NCI-H82 treated with DMSO at 0.1 percent for 48 hours (cell line): ENCODE measurements at regions not wholly inside any gene's neighbourhood (a gene's known extent, or its start where the extent isn't known, plus 50 kb on each side); places are given as distances from the start of the nearest gene placed in this dataset.
A peak's percentile ranks its signal among the peaks of the same experiment; 100 is the strongest.
"Not testable (repeated sequence)": the region's sequence is repeated elsewhere in the genome, so short reads cannot be mapped to it uniquely, and the experiment has no call there.

Experiments used
- DNase-seq: peaks from one replicate; lab custom pipeline; 2025; ENCODE audit not compliant: unreplicated experiment; lab: John Stamatoyannopoulos, UW

DNA sequence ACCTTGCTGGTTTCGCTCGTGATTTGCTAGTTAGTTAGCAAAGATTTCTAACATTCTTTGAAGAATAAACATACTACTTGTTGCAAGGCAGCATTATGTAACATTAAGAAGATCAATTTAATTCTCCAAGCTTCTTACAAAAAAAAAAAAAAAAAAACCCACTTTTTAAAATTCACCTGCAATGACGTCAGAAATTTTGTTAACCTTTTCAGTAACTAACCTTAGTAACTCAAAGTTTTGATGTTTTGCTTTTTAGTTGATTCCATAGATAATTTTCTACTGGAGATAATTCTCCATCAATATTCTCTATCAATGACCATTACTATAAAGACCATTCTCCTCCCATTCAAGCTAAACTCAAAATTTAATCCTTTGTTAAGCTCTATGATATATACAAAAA is 491.8 kb upstream of the TBL1XR1 start:
- DNase-seq = no peak

DNA sequence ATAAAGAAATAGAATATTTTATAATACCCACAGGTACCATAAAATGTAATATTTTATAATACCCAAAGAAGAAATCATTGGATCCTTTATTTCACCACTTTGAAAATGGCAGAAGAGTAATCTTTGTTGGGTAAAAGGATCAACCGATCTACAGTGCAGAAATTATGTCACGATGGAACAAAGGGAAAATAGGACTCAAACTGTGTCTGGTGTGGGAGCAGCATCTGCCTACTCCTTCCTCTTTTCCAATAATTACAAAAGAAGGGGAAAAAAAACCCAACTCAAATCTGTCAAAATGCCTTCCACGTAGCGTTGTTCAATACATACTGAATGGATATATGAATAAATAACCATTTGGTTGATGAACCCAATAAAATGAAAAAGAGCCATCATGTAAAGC is 492.6 kb upstream of the TBL1XR1 start:
- DNase-seq = no peak

DNA sequence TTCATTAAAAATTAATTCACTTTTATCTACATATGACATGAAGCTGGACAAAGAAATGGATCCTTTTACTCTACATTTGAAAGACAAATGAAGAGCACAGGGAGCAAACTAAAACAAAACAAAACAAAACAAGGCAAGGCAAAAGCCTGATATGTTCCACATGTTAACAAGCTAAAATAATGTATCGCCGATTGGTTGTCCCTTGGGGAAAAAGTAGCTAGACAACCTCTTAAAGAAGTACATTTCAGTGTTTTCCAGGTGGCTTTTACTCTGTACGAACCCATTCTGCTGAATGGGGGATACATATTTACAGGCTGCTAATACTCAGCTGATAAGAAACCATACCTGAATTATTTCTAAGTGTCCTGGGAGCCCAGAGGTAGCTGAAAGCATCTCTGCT is 493.0 kb upstream of the TBL1XR1 start:
- DNase-seq = no peak

DNA sequence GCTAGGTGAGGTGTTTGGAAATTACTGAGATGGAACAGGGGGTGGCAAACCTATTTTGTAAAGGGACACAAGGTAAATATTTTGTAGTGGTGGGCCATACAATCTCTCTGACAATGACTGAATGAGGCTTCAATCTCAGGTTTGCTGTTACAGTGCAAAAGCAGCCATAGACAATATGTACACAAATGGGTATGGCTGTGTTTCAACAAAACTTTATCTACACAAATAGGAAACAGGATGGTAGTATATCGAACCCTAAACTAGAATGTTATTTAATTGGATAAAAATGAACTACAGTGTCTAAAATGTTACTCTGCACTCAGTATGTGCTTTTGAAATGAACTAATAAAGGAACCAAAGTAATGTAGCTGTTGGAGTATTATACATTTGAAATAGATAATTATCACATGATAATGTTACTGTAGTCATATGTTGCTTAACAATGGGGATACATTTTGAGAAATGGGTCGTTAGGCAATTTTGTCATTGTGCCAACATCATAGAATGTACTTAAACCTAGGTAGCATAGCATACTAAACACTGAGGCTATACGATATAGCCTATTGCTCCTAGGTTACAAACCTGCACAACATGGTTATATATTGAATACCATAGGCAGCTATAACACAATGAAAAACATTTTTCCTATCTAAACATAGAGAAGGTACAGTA is 495.2 kb upstream of the TBL1XR1 start:
- DNase-seq = no peak

DNA sequence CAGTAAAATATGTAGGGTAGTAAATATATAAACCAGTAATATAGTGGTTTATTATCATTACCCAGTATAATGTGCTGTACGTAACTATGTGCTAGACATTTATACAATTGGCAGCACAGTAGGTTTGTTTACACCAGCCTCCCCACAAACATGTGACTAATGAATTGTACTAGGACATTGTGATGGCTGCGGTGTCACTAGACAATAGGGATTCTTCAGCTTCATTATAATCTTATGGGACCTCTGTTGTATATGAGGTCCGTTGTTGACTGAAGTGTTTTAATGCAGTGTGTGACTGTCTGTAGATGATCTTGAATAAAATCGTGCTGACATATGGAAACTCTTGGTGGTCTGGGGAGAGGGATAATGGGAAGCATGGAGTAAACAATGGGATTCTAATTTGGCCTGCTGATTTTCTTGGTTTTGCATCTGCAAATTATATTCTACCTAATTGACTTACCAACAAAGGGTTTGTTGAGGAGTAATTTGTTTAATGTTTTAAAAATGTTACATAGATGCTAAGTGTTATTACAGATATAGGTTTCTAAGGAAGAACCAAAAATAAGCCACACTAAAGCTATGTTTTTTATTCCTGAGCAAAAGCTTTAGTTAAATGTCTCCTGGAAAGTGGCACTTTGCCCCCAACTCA is 496.5 kb upstream of the TBL1XR1 start:
- no peak for DNase-seq

DNA sequence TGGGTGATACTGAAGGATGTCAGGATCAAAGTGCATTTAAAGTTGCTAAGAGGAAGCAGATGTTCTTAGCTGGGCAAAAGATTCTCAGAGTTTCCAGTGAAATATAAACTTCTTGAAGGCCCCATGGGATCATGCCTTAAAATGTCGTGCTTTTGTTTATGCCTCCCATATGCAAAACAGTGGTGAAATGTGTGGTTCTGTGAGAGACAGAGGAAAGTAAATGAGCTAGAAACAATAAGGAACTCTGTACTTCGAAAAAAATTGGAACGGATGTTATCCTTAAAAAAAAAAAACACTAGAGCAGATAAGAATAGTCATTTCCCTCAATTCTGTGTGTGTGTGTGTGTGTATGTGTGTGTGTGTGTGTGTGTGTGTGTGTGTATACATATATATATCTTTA is 497.0 kb upstream of the TBL1XR1 start:
- no peak for DNase-seq

DNA sequence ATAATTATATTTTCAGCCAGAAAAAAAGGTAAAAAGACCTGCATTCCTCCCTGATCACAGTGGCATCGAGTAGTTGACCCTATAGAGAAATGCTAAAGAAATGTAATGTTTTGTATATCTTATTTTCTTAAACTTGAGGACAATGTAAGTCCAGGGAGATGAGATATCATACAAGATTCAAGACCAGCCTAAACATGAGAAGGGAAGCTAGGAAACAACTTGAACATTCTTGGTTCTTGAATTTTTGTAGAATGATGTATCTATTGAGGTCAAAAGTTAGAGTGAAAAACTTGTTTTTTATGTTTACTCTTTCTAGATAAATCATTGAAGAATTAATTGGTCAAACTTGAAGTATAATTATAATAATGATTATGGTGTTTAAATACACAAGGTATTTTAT is 497.7 kb upstream of the TBL1XR1 start:
- DNase-seq = no peak

DNA sequence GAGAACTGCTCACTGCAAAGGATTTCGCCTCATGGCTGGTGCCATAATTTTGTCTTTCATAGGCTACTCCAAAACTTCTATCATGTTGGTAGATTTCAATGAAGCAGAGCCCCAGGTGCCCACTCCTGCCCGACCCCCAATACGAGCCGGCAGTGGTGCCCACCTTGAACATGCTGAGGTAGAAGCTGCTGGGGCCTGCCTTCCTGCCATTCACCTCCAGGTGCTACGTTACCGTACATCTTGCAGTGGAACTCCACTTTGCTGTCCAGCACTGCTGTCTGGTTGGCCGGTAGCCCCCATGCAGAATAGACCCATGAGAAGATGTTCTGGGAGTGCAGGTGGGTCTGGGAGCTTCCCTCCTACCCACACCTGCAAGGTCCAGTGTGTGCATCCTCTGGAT is 502.8 kb upstream of the TBL1XR1 start:
- DNase-seq = no peak

DNA sequence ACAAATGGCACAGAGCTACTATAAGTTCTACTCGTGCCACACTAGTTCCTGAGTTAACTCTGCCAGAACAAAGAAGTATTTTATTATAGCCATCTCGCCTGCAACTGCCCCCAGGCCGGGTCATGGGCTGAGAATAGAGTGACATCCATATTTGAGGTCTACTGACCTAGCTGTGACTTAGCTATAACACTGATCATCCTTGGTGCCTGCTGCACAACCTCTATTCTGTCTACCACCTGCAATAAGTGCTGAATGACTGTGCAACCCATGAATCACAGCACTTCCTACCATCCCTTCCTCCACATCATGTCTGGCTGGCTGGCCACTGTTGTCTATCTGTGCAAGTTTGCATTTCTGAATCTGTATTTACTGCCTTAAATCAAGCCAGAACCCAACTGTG is 506.5 kb upstream of the TBL1XR1 start:
- DNase-seq = no peak

DNA sequence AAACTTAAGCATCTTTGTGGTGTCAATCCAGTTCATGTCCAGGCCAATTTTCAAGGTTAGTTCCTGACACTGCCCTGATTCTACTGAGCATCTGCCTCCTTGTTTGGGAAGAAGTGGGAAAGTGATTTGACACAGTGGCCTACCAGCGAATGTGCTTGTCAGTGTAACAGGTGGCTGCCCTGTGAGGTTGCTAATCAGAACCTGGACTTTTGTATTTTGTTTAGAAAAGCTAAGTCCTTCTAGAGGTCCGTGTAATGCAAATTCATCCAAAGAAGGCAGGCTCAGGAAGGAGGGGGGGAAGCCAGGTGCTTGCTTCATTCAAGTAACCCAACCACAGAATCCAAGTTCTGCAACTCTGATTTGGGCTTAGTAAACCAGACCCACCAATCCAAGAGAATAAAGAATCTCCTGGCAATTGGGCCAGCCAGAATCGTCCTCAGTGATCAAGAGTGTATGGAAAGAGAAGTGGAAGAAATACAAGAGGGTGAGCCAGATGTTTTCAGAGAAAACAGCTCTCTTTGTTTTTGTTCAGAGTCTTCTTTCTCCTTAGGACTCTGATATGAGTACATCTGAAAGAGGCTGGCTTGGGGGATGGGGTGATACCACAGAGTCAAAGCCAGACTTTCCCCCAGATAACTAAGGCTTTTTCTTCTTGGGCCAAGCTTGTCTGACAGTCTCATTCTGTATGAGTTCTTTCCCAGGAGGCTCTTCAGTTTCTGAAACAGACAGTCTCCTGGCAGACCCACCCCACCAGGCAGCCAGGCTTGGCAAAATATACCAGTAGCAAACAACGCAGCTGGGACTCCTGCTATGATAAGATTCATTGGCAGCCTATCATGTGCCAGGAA is 508.9 kb upstream of the TBL1XR1 start:
- DNase-seq = no peak

DNA sequence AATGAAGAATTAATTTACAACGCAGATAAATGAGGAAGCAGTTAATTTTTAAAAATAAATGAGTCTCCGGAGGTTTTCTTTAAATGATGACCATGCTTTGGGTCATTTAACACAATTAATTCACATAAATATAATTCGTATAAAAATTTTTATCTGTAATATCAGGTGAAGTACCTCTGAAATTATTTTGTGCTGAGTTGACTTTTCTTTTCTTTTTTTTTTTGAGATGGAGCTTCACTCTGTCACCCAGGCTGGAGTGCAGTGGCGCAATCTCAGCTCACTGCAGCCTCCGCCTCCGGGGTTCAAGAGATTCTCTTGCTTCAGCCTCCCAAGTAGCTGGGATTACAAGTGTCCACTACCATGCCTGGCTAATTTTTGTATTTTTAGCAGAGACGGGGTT is 512.2 kb upstream of the TBL1XR1 start:
- not testable (repeated sequence) for DNase-seq

DNA sequence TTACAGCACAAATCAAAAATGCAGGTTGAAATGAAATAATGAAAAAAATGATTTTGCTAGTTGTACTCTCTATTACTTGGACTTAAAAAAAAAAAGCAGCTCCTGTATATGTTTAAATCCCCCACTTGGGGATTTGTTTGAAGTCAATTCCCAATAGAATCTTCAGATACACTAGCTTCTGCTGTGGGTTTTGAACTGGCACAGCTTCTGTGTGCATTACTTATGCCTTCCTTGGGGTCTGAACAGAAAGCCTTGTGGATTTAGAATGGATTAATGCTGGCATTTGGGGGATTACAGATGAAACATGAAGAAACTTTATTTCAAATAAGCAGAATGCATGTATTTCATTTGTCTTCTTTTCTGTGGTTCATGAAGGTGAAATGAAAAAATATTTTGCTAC is 513.2 kb upstream of the TBL1XR1 start:
- DNase-seq = peak; percentile 83

DNA sequence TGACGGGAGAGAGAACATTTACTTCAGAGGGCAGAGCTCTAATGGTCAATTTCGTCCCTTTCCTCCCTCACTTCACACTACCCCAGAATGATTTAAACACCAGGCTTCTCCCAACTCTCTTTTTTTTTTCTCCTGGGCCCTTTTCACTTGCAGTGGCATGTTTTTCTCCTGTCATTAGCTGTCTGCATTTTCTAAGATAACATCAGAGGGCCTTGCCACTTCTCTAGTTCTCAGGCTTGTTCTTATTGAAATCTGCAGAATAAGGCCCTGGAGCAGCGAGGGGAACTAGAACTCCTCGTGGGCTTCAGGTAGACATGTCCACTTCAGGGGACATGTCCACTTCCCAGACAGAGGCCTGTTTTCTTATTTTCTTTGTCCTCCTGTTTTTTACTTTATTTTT is 514.4 kb upstream of the TBL1XR1 start:
- no peak for DNase-seq

DNA sequence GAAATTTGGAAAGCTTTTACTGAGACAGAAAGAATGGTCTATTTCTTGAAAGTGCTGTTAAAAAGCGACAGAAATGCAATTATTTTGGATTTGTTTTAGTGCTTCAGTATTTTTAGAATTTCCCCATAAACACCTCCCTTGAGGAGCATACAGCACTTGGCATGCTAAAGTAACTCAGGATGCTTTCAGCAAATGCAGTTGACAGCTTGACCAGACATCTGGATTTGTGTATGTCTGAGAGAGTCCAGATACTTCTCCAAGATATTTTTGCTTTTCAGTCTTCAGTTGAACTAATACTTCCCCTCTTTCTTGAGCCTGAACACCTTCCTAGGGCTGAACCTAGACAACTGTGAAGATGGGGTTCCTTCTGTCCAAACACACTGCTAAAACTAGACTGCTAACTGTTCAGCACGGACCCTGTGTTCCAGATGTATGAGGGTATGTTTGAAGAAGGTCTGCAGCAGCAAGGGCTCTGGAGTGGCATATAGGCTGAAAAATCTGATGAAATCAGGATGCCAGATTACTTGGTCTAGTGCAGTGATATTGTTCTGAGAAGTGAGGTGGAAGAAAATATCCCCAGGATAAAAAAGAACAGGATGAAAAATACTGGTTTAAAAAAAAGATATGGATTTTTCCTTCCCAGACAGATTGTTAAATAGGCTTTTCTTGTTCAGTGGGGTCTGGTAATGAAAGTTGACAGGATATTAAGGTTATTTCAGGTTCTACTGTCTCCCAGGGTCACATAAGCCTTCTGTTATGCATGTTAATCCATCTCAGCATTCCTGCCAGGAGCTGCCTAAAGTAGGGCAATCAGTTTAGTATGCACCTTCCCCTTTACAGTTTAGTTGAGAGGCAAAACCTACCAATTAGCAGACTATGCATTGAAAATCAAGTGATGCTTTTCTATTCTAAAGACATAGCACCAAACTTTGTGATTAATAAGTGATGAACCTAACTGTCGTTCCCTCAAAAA is 516.9 kb upstream of the TBL1XR1 start:
- DNase-seq = peak; percentile 95

DNA sequence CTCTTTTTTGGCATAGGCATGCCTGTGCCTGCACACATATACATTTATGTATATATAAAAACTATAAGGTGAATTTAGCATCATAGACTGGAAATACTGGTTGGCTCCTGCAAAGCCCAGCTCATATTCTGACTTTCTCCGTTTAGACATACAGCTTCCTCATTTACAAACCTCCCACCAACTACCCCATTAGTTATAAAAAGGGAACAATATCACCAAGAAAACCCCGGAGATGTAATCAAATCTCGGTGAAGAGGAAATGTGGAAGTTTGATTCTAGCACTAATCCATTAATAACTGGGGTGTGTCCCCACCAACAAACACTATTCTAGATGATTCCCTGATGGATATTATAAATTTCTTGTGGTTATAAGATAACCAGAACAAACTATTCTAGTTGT is 517.7 kb upstream of the TBL1XR1 start:
- DNase-seq = peak; percentile 79

DNA sequence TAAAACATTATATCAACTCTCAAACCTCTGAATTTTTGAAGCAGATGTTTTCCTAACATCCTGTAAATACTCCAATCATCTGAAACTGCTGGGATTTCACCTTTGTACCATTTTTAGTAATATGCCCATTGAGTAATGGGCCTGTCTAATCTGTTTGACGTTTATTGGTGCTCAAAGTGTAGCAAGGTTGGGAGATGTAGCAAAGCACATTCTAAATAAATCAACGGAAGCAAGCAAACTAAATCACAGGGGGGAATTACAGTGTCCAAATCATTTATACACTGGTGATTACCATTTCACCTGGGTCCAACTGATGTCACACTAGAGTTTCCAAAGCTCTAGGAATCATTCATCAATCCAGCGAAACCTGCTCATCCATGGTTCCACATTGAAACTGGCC is 518.7 kb upstream of the TBL1XR1 start:
- no peak for DNase-seq

DNA sequence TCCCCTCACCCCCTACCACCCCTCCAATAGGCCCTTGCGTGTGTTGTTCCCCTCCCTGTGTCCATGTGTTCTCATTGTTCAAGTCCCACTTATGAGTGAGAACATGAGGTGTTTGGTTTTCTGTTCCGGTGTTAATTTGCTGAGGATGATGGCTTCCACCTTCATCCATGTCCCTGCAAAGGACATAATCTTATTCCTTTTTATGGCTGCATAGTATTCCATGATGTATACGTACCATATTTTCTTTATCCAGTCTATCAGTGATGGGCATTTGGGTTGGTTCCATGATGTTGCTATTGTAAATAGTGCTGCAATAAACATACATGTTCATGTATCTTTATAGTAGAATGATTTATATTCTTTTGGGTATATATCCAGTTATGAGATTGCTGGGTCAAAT is 523.6 kb upstream of the TBL1XR1 start:
- DNase-seq = not testable (repeated sequence)

DNA sequence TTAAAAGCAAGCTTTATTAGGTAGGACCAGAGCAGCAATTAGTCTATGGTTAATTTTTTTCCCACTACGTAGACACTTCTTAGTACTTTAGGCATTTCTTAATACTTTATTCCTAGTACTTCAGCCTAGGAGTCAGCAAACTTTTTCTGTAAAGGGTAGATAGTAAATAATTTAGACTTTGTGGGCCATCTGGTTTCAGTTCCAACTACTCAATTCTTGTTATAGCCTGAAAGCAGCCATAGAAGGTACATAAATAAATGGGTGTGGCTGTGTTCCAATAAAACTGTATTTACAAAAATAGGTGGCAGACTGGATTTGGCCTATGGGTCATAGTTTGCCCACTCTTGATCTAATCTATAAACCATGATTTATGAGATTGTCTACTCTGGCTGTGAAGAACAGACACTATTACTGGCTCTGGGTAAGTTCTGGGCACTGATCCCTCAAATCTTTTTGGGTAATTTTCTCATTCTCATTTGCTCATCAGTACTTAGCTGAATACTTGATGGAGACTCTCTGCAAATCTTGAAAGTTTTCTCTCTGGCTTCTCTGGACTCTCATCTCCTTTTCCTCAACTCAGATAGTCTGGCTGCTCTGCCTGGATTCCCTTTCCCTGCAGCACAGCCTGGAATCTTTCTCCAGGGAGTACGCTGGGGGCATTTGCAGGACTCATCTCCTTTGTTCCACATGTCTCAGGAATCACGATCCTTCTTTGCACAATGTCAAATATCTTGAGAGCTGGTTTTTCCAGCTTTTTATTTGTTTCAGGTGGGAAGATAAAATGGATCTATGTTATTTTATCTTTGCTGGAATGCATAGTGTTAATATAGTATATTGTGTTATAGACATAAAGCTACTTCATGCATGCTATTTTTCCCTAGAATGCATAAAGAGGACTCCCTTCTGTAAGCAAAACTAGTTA is 524.8 kb upstream of the TBL1XR1 start:
- no peak for DNase-seq

DNA sequence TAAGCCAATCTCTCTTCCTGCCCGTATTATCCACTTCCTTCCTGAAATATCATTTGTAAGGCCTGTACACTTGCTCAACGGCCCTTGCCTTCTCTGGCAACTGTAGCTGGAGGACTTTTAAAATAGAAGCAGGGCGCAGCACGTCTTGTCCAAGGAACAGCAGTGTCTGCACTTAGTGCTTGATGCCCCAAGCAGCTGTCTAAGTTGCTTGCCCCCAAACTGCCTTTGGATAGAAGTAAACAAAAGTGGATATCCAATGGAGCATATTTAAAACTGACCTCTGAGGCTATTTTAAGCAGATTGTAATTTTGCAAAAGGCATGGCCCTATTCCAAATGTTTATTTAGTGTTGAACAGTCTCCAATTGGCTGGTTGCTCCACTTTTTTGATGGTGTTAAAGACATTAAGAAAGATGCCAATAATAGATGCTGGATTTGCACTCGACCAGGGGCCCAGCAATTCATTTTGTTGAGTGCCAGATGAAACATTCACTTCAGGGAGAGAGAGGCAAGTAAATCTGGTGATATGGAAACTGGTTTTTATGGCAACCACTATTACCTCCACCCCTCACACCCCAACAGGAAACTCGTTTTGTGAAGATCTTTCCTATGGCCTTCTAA is 526.8 kb upstream of the TBL1XR1 start:
- DNase-seq = no peak

DNA sequence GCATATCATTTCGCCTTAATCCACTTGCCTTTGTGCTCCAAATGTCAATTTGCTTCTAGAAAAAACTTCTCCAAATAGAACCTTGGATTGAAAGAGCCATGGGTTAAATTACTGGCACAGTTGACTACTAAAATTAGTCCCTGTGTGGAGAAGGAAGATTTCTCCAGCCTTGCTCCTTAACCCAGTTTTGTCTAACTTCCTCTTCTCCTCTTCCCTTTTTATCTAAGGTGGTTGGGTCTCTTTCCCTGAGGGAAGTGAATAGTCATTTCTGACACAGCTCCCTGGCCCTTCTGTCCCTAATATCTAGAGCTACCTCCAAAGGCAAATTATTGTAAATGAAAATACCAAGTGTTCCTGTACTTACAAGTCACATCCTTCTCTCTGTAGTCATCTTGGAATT is 527.9 kb upstream of the TBL1XR1 start:
- no peak for DNase-seq
